ENCODE measurements at regions not wholly inside any gene's neighbourhood (a gene's known extent, or its start where the extent isn't known, plus 50 kb on each side); places are given as distances from the start of the nearest gene placed in this dataset.

DNA sequence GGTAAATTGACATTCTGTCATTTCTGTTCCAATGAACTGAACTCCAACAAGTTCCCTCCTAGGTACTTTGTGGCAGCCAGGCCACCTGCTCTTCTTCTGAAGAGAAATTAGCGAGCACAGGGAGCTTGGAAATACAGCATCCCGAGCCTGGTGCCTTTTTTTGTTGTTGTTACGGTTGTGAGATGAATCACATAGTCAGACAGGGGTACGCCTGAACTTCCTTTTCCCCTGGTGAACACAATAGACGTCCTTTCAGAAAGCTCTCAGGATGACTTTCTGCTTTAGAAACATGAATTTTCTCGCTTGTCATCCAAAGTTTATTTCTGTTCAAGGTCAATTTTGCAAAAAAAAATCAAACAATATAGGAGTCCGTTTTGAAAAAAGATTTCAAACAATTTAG, 53.9 kb upstream of the XYLT1 start:
- Histone ChIP-seq H3K4me1 (ENCODE audit: insufficient read depth, low read length) (no peaks in the 10 kb centered on the region), H2AFZ (ENCODE audit: low read length) (no peak overlapping the region), H4K20me1 (ENCODE audit: insufficient read depth, low read length) (no peaks in the 10 kb centered on the region), H3K27me3 (ENCODE audit: control insufficient read depth in 1 of 2, insufficient read depth in 2 of 2, low read length in 2 of 2) (peaks cover 0 to 2% of the 10 kb centered on the region in 2 experiments; a peak in 1 of 5 replicates), H3K36me3 (replicated peaks in 1 of 2; ENCODE audit: control insufficient read depth in 1 of 2, insufficient read depth in 2 of 2, low read length in 2 of 2) (no peaks in the 10 kb centered on the region), H3K4me3 (replicated peaks in 1 of 3; ENCODE audit: insufficient read depth in 1 of 3, low read depth in 2 of 3, low read length in 3 of 3) (no peak overlapping the region), H3K9ac (ENCODE audit: insufficient read depth, low read depth, low read length) (no peak overlapping the region), H3K4me2 (ENCODE audit: low read depth, low read length) (no peak overlapping the region), H3K79me2 (ENCODE audit: insufficient read depth, low read length) (no peaks in the 10 kb centered on the region), H3K9me3 (ENCODE audit: low read length) (no peaks in the 10 kb centered on the region), H3K27ac (ENCODE audit: extremely low read length, insufficient read depth, low read length) (no peak overlapping the region)
- 2% methylated on average over 7 of the region's 7 CpGs for WGBS (ENCODE audit: low lambda C conversion rate)
- no peak for ATAC-seq
- FAIRE-seq = no peak
- no peak for DNase-seq (ENCODE audit: low spot score)
- in situ Hi-C loops (cut with HindIII; ENCODE audit: extremely low pct_ligation_motif_present, low pct_unique_long_range_greater_than_20kb) (no loop called here), intact Hi-C loops (cut with micrococcal nuclease; ENCODE audit: unreplicated experiment) (no loop called here)
- CTCF ChIA-PET (ENCODE audit: low intra/inter-chr PET ratio, low total read pairs) = no interaction called here
- POLR2A ChIA-PET = no interaction called here
- TF ChIP-seq ZNF232 (CRISPR knock-in tag; IDR thresholded peaks at IDR 0.05; ENCODE audit: borderline replicate concordance) = no peak
- TF ChIP-seq FOXJ3 (CRISPR knock-in tag; IDR thresholded peaks at IDR 0.05; ENCODE audit: borderline replicate concordance) = no peak
- TF ChIP-seq, protein P1, sequence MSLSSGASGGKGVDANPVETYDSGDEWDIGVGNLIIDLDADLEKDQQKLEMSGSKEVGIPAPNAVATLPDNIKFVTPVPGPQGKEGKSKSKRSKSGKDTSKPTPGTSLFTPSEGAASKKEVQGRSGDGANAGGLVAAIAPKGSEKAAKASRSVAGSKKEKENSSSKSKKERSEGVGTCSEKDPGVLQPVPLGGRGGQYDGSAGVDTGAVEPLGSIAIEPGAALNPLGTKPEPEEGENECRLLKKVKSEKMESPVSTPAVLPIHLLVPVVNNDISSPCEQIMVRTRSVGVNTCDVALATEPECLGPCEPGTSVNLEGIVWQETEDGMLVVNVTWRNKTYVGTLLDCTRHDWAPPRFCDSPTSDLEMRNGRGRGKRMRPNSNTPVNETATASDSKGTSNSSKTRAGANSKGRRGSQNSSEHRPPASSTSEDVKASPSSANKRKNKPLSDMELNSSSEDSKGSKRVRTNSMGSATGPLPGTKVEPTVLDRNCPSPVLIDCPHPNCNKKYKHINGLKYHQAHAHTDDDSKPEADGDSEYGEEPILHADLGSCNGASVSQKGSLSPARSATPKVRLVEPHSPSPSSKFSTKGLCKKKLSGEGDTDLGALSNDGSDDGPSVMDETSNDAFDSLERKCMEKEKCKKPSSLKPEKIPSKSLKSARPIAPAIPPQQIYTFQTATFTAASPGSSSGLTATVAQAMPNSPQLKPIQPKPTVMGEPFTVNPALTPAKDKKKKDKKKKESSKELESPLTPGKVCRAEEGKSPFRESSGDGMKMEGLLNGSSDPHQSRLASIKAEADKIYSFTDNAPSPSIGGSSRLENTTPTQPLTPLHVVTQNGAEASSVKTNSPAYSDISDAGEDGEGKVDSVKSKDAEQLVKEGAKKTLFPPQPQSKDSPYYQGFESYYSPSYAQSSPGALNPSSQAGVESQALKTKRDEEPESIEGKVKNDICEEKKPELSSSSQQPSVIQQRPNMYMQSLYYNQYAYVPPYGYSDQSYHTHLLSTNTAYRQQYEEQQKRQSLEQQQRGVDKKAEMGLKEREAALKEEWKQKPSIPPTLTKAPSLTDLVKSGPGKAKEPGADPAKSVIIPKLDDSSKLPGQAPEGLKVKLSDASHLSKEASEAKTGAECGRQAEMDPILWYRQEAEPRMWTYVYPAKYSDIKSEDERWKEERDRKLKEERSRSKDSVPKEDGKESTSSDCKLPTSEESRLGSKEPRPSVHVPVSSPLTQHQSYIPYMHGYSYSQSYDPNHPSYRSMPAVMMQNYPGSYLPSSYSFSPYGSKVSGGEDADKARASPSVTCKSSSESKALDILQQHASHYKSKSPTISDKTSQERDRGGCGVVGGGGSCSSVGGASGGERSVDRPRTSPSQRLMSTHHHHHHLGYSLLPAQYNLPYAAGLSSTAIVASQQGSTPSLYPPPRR (CRISPR knock-in tag; IDR thresholded peaks at IDR 0.05; ENCODE audit: borderline replicate concordance) = no peak
- TF ChIP-seq, protein P2, sequence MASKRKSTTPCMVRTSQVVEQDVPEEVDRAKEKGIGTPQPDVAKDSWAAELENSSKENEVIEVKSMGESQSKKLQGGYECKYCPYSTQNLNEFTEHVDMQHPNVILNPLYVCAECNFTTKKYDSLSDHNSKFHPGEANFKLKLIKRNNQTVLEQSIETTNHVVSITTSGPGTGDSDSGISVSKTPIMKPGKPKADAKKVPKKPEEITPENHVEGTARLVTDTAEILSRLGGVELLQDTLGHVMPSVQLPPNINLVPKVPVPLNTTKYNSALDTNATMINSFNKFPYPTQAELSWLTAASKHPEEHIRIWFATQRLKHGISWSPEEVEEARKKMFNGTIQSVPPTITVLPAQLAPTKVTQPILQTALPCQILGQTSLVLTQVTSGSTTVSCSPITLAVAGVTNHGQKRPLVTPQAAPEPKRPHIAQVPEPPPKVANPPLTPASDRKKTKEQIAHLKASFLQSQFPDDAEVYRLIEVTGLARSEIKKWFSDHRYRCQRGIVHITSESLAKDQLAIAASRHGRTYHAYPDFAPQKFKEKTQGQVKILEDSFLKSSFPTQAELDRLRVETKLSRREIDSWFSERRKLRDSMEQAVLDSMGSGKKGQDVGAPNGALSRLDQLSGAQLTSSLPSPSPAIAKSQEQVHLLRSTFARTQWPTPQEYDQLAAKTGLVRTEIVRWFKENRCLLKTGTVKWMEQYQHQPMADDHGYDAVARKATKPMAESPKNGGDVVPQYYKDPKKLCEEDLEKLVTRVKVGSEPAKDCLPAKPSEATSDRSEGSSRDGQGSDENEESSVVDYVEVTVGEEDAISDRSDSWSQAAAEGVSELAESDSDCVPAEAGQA (IDR thresholded peaks at IDR 0.05; ENCODE audit: low read depth) = no peak
- TF ChIP-seq, protein P2 (CRISPR knock-in tag; IDR thresholded peaks at IDR 0.05; ENCODE audit: borderline replicate concordance) = no peak
- no TSS peak for BruUV-seq (replicated peaks)

Data from HepG2 (cell line).